HG02763 (cell line): ENCODE measurements at regions not wholly inside any gene's neighbourhood (a gene's known extent, or its start where the extent isn't known, plus 50 kb on each side); places are given as distances from the start of the nearest gene placed in this dataset.
"Not testable (repeated sequence)": the region's sequence is repeated elsewhere in the genome, so short reads cannot be mapped to it uniquely, and the experiment has no call there.

ENCODE experiments used
- ATAC-seq: cut with Tn5 transposase; IDR thresholded peaks from one replicate; pipeline ENCODE4 v1.9.1; 2021; ENCODE audit warnings: mild to moderate bottlenecking, moderate library complexity; ENCODE audit not compliant: unreplicated experiment

GRCh38 chr1:70490153-70490552 is 79.1 kb downstream of the CTH start:
- no peak for ATAC-seq

GRCh38 chr1:70495370-70495769 is 84.3 kb downstream of the CTH start:
- ATAC-seq, result no peak

GRCh38 chr1:70496181-70496580 is 85.1 kb downstream of the CTH start:
- no peak for ATAC-seq

GRCh38 chr1:70497152-70497551 is 86.1 kb downstream of the CTH start:
- ATAC-seq, result no peak

- no peak for ATAC-seq
These were observed 87.6 kb downstream of the CTH start for GRCh38 chr1:70498666-70499065.

- ATAC-seq, result no peak
These were observed 88.6 kb downstream of the CTH start for GRCh38 chr1:70499695-70500094.

GRCh38 chr1:70503358-70503757 is 92.3 kb downstream of the CTH start:
- no peak for ATAC-seq

GRCh38 chr1:70504176-70504820 is 93.2 kb downstream of the CTH start:
- peak; percentile 95 for ATAC-seq

- ATAC-seq, result peak; percentile 24
These were observed 93.7 kb downstream of the CTH start for GRCh38 chr1:70504821-70505193.

- not testable (repeated sequence) for ATAC-seq
These were observed 96.9 kb downstream of the CTH start for GRCh38 chr1:70507991-70508390.

GRCh38 chr1:70509996-70510876 is 99.2 kb downstream of the CTH start:
- peak; percentile 88 for ATAC-seq

- peak; percentile 60 for ATAC-seq
These were observed 106.4 kb downstream of the CTH start for GRCh38 chr1:70517444-70517843.

GRCh38 chr1:70518106-70518505 is 107.0 kb downstream of the CTH start:
- ATAC-seq, result peak; percentile 19

- ATAC-seq, result peak; percentile 50
These were observed 117.7 kb downstream of the CTH start for GRCh38 chr1:70528590-70529333.

- ATAC-seq, result no peak
These were observed 125.8 kb downstream of the CTH start for GRCh38 chr1:70536708-70537366.

GRCh38 chr1:70537788-70538187 is 126.7 kb downstream of the CTH start:
- ATAC-seq, result no peak

- no peak for ATAC-seq
These were observed 131.0 kb downstream of the CTH start for GRCh38 chr1:70542030-70542429.

- ATAC-seq, result no peak
These were observed 131.8 kb downstream of the CTH start for GRCh38 chr1:70542856-70543255.

GRCh38 chr1:70546726-70547125 is 135.7 kb downstream of the CTH start:
- ATAC-seq, result no peak

- ATAC-seq, result no peak
These were observed 141.8 kb downstream of the CTH start for GRCh38 chr1:70552662-70553566.
